ENCODE measurements at regions not wholly inside any gene's neighbourhood (a gene's known extent, or its start where the extent isn't known, plus 50 kb on each side); places are given as distances from the start of the nearest gene placed in this dataset.

- Histone ChIP-seq H3K27me3 (ENCODE audit: control insufficient read depth in 4 of 4, insufficient read depth in 4 of 4, low read length in 3 of 4) (no peaks in the 10 kb centered on the region), H3K4me3 (ENCODE audit: low read depth in 1 of 3, low read length in 3 of 3) (no peak overlapping the region), H3K4me1 (ENCODE audit: control insufficient read depth in 4 of 4, insufficient read depth in 4 of 4, low read length in 3 of 4) (no peaks in the 10 kb centered on the region), H3K9ac (ENCODE audit: low read depth in 1 of 2, low read length in 2 of 2) (no peak overlapping the region), H3K27ac (ENCODE audit: low read depth in 1 of 2, low read length in 2 of 2) (no peak overlapping the region), H3K36me3 (ENCODE audit: control insufficient read depth in 4 of 4, insufficient read depth in 3 of 4, low read depth in 1 of 4, low read length in 3 of 4) (no peaks in the 10 kb centered on the region), H3K9me3 (ENCODE audit: control insufficient read depth in 4 of 4, low read length in 3 of 4) (no peaks in the 10 kb centered on the region)
- DNase-seq (ENCODE audit: low spot score) = no peak
- WGBS = 98% methylated on average over 1 of the region's 1 CpG
- no peak for TF ChIP-seq HNF4G (IDR thresholded peaks at IDR 0.05)
- no peak for TF ChIP-seq TAF1 (conservative IDR thresholded peaks at IDR 0.05)
- no peak for TF ChIP-seq JUND (IDR thresholded peaks at IDR 0.05)
- no peak for TF ChIP-seq FOXA2 (IDR thresholded peaks at IDR 0.05)
- TF ChIP-seq SP1 (IDR thresholded peaks at IDR 0.05) = no peak
- TF ChIP-seq CTCF (IDR thresholded peaks at IDR 0.05; ENCODE audit: low read depth, low read length, missing input control) = no peak
- no peak for TF ChIP-seq FOXA1 (IDR thresholded peaks at IDR 0.05)
- TF ChIP-seq YY1 (IDR thresholded peaks at IDR 0.05) = no peak
- TF ChIP-seq NR2F2 (IDR thresholded peaks at IDR 0.05) = no peak
- TF ChIP-seq, protein P1, sequence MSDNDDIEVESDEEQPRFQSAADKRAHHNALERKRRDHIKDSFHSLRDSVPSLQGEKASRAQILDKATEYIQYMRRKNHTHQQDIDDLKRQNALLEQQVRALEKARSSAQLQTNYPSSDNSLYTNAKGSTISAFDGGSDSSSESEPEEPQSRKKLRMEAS (IDR thresholded peaks at IDR 0.05) = no peak
- TF ChIP-seq RXRA (IDR thresholded peaks at IDR 0.05) = no peak
- no peak for TF ChIP-seq GABPA (IDR thresholded peaks at IDR 0.05 in 1 of 2, conservative IDR thresholded peaks at IDR 0.05 in 1 of 2)
Observed at GRCh38 chr12:13784504-13784903, 196.9 kb downstream of the GRIN2B start.

DNA sequence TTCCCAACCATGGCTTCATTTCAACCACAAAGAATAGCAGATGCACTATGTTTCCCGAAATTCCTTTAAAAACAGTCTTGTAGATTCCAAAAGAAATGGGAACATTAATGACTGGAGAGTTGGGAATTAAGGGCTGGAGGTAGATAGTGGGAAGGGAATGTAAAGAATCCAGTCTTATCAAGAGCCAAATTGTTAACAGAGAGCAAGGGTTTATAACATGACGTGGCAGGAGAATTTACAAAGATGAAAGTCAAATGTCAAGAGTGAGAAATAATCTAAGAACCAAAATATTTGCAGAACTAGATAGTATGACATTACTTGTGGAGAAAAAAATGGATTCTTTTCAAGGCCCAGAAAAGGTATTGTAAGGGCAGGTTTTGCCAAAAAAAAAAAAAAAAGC, 200.9 kb downstream of the GRIN2B start:
- Histone ChIP-seq H3K4me1 (ENCODE audit: control insufficient read depth in 4 of 4, insufficient read depth in 4 of 4, low read length in 3 of 4) (no peaks in the 10 kb centered on the region), H3K27ac (ENCODE audit: low read depth in 1 of 2, low read length in 2 of 2) (no peak overlapping the region), H3K4me3 (ENCODE audit: low read depth in 1 of 3, low read length in 3 of 3) (no peak overlapping the region), H3K27me3 (ENCODE audit: control insufficient read depth in 4 of 4, insufficient read depth in 4 of 4, low read length in 3 of 4) (no peaks in the 10 kb centered on the region), H3K9ac (ENCODE audit: low read depth in 1 of 2, low read length in 2 of 2) (no peak overlapping the region), H3K9me3 (ENCODE audit: control insufficient read depth in 4 of 4, low read length in 3 of 4) (no peaks in the 10 kb centered on the region), H3K36me3 (ENCODE audit: control insufficient read depth in 4 of 4, insufficient read depth in 3 of 4, low read depth in 1 of 4, low read length in 3 of 4) (no peaks in the 10 kb centered on the region)
- no peak for DNase-seq (ENCODE audit: low spot score)
- 81% methylated on average over 2 of the region's 2 CpGs for WGBS
- TF ChIP-seq FOXA1 (IDR thresholded peaks at IDR 0.05) (no peak), HNF4A (conservative IDR thresholded peaks at IDR 0.05) (no peak), TAF1 (conservative IDR thresholded peaks at IDR 0.05) (no peak), FOXA2 (IDR thresholded peaks at IDR 0.05) (no peak), HNF4G (IDR thresholded peaks at IDR 0.05) (no peak), YY1 (IDR thresholded peaks at IDR 0.05) (no peak), GABPA (IDR thresholded peaks at IDR 0.05 in 1 of 2, conservative IDR thresholded peaks at IDR 0.05 in 1 of 2) (no peak), SP1 (IDR thresholded peaks at IDR 0.05) (no peak), RAD21 (IDR thresholded peaks at IDR 0.05) (no peak), RXRA (IDR thresholded peaks at IDR 0.05) (no peak), NR2F2 (IDR thresholded peaks at IDR 0.05) (no peak), EGR1 (IDR thresholded peaks at IDR 0.05; ENCODE audit: low read depth in 2 of 2) (no peak)
- TF ChIP-seq, protein P2, sequence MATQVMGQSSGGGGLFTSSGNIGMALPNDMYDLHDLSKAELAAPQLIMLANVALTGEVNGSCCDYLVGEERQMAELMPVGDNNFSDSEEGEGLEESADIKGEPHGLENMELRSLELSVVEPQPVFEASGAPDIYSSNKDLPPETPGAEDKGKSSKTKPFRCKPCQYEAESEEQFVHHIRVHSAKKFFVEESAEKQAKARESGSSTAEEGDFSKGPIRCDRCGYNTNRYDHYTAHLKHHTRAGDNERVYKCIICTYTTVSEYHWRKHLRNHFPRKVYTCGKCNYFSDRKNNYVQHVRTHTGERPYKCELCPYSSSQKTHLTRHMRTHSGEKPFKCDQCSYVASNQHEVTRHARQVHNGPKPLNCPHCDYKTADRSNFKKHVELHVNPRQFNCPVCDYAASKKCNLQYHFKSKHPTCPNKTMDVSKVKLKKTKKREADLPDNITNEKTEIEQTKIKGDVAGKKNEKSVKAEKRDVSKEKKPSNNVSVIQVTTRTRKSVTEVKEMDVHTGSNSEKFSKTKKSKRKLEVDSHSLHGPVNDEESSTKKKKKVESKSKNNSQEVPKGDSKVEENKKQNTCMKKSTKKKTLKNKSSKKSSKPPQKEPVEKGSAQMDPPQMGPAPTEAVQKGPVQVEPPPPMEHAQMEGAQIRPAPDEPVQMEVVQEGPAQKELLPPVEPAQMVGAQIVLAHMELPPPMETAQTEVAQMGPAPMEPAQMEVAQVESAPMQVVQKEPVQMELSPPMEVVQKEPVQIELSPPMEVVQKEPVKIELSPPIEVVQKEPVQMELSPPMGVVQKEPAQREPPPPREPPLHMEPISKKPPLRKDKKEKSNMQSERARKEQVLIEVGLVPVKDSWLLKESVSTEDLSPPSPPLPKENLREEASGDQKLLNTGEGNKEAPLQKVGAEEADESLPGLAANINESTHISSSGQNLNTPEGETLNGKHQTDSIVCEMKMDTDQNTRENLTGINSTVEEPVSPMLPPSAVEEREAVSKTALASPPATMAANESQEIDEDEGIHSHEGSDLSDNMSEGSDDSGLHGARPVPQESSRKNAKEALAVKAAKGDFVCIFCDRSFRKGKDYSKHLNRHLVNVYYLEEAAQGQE (IDR thresholded peaks at IDR 0.05) = no peak
- TF ChIP-seq, protein P3, sequence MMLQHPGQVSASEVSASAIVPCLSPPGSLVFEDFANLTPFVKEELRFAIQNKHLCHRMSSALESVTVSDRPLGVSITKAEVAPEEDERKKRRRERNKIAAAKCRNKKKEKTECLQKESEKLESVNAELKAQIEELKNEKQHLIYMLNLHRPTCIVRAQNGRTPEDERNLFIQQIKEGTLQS (IDR thresholded peaks at IDR 0.05) = no peak
- TF ChIP-seq, protein P4, sequence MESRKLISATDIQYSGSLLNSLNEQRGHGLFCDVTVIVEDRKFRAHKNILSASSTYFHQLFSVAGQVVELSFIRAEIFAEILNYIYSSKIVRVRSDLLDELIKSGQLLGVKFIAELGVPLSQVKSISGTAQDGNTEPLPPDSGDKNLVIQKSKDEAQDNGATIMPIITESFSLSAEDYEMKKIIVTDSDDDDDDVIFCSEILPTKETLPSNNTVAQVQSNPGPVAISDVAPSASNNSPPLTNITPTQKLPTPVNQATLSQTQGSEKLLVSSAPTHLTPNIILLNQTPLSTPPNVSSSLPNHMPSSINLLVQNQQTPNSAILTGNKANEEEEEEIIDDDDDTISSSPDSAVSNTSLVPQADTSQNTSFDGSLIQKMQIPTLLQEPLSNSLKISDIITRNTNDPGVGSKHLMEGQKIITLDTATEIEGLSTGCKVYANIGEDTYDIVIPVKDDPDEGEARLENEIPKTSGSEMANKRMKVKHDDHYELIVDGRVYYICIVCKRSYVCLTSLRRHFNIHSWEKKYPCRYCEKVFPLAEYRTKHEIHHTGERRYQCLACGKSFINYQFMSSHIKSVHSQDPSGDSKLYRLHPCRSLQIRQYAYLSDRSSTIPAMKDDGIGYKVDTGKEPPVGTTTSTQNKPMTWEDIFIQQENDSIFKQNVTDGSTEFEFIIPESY (IDR thresholded peaks at IDR 0.05) = no peak

Measured in liver (tissue), 8 donors.